GM19452 (cell line): ENCODE measurements at regions not wholly inside any gene's neighbourhood (a gene's known extent, or its start where the extent isn't known, plus 50 kb on each side); places are given as distances from the start of the nearest gene placed in this dataset.
"Not testable (repeated sequence)": the region's sequence is repeated elsewhere in the genome, so short reads cannot be mapped to it uniquely, and the experiment has no call there.

ENCODE experiments used
- ATAC-seq: cut with Tn5 transposase; IDR thresholded peaks from one replicate; pipeline ENCODE4 v1.9.1; 2021; ENCODE audit not compliant: unreplicated experiment

- ATAC-seq, result no peak
Observed at GRCh38 chr7:25580141-25580540, 351.9 kb upstream of the NPVF start.

GRCh38 chr7:25583621-25584020 lies 355.3 kb upstream of the NPVF start:
- ATAC-seq, result no peak

GRCh38 chr7:25584112-25584938 lies 356.0 kb upstream of the NPVF start:
- no peak for ATAC-seq

DNA sequence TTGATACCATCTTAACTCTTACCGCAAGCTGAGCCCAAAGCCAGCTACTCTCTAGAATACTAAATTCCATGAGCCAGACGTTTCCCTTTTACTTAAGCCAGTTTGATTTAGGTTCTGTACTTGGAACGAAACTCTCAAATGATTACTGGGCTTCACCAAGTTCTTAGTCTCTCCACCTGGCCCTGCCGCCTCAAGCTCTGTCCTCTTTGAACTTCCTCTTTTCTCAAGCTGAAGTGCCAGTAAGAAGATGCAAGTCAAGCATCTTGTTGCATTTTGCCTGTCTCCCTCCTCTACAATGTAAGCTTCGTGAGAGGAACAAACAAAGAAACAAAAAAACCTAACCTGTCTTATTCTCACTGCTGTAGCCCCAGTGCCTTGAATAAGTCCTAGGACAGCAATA lies 358.2 kb upstream of the NPVF start:
- no peak for ATAC-seq

- ATAC-seq, result no peak
Observed at GRCh38 chr7:25594122-25594521, 365.8 kb upstream of the NPVF start.

- no peak for ATAC-seq
Observed at GRCh38 chr7:25594728-25595127, 366.4 kb upstream of the NPVF start.

- no peak for ATAC-seq
Observed at GRCh38 chr7:25595996-25596395, 367.7 kb upstream of the NPVF start.

DNA sequence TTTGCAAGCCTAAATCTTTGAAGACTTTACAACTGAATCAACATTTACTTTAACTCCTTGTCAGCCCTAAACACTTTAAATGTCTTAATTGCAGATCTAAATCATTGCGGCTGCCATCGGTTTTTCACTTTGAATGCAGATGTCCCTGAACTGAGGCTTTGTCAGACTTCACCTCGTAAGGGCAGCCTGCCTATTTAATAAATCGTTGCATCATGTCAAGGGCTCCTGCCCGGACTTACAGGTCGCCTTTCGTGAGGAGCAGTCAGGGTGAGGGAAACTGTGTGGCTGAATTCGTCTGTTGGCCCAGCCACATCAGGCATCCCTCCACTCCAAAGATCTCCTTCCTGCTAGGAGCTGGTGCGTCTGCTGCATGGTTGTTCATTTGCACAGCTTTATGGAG lies 368.2 kb upstream of the NPVF start:
- ATAC-seq, result no peak

- no peak for ATAC-seq
Observed at GRCh38 chr7:25597946-25598345, 369.7 kb upstream of the NPVF start.

GRCh38 chr7:25598765-25599164 lies 370.5 kb upstream of the NPVF start:
- no peak for ATAC-seq

DNA sequence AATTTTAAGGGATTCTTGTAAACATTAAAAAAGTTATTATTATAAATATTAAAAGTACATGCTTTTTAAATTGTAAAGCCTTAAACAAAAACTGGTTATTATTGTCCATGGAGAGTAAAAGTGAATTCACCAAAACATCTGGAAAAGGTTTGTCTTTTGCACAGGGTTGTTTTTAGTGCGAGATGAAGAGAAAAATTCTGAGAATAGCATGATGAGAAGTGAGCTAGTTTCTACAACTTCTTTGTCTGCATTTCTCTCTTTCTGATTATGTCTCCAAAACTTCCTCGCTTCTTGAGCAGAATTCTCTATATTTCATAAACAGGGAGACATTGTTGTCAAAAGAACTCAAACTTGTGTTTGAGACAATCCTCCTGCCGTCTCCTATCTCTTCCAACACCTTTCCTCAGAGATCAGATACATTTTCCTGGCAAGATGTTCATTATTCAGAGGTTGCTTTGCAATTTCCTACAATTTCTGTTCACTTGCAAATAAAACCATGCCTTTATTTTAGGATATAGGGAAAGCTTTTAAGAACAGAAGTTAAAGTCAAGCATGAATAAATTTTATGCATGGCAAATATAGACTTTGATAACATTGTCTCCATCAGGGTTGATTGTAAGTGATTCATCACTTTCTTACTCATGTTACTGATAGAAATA lies 372.1 kb upstream of the NPVF start:
- ATAC-seq, result no peak

DNA sequence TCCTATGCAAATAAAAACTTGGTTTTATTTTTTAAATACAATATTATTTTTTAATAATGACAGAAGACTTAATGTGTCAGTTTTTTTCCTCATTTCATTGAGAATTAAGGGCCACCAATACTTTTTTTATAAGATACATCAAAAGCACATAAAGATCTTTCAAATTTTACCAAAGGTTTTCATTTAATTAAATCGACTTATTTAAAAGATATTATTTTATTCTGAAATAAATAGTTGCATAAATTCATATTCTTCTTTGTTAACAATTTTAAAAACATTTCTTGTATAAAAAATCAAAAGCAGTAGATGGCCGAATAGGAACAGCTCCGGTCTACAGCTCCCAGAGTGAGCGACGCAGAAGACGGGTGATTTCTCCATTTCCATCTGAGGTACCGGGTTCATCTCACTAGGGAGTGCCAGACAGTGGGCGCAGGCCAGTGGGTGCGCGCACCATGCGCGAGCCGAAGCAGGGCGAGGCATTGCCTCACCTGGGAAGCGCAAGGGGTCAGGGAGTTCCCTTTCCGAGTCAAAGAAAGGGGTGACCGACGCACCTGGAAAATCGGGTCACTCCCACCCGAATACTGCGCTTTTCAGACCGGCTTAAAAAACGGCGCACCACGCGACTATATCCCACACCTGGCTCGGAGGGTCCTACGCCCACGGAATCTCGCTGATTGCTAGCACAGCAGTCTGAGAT lies 374.6 kb upstream of the NPVF start:
- ATAC-seq, result not testable (repeated sequence)

DNA sequence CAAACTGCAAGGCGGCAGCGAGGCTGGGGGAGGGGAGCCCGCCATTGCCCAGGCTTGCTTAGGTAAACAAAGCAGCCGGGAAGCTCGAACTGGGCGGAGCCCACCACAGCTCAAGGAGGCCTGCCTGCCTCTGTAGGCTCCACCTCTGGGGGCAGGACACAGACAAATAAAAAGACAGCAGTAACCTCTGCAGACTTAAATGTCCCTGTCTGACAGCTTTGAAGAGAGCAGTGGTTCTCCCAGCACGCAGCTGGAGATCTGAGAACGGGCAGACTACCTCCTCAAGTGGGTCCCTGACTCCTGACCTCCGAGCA lies 375.1 kb upstream of the NPVF start:
- ATAC-seq, result not testable (repeated sequence)

- no peak for ATAC-seq
Observed at GRCh38 chr7:25611196-25611595, 382.9 kb upstream of the NPVF start.

DNA sequence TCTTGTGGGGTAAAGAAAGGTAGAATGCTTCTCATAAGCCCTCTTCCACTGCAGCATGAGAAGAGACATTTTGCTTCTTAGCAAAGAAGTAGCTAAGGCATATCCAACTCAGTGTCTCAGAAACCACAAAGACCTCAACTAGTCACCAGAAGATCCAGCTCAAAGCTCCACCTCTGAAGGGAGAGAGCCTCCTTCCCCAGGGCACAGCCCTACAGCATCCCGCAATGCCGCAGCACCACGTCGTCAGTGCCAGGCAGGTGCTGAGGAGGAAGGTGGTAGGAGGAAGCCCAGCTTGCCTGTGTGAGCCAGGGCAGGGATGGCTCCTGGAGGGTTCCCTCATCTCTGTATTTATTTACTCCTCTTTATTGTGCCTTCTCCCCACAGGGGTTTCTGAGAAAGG lies 385.6 kb upstream of the NPVF start:
- ATAC-seq, result no peak

DNA sequence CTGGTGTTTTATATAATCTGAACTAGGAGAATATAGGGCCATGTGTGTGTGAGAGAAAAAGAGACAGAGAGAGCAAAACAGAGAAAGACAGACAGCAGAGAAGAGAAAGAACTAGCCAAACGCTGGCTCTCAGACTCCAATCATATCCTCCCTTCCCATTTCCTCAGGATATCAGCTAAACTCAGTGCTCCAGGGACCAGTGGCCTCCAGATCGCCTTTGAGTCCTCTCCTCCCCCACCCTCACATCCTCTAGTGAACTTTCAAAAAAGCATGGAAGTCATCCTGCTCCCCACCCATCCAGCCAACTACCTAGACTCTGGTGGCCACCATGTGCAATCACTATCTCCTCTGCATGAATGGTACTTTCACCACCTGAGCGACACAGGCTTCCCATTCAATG lies 386.1 kb upstream of the NPVF start:
- no peak for ATAC-seq

DNA sequence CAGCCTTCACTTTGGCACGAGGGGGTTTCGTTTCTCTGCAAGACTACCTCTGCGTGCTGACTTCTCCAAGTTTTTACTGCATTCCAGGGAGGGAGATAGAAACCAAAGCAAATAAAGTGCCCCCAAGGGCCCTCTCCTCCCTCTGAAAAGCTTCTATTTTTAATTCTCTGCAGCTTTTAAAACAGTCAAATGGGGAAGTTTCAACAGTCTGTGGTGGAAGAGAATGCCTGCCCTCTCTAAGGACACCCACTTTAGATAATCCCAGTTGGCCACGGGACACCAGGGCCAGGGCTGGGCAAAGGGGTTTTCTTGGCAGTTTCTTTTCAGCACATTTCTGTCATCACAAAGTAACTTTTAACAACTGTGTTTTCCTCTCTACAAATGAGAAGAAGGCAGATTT lies 386.7 kb upstream of the NPVF start:
- no peak for ATAC-seq

DNA sequence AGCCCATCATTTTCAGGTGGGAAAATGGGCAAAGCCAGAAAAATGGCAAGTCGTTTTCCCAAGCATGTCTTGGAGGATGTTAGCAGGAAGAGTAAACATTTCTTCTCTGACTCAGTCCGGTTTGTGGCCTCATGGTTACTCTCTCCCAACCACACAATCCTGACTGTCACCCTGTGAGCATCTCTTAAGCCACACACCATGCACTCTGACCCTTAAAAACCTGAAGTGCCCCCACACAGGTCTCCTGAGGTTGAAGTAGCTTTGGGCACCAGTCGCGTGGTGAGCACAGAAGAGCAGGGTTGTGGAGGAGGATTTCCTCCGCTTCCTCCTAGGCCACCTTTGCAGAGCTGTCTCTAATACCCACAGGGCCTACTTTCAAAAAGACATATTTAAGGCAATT lies 387.3 kb upstream of the NPVF start:
- no peak for ATAC-seq

DNA sequence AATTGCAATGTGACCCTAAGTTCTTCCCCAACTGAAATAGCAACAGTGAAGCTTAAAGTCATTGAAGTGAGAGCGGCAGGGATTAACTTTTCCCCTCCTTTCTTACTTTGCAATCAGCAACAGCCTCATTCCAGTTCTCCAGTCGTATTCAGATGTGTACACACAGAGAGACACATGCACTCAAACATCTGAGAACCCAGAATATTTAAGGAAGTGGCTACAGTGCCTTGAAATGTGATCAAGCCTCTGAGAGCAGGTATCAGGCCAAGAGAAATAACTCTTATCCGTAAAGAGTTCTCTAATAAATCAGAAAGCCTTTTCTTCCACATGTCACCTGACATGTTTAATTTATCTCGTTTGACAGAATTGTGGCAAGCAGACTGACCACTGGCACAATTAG lies 388.9 kb upstream of the NPVF start:
- ATAC-seq, result no peak

- ATAC-seq, result no peak
Observed at GRCh38 chr7:25617673-25618072, 389.4 kb upstream of the NPVF start.

- ATAC-seq, result no peak
Observed at GRCh38 chr7:25619381-25619780, 391.1 kb upstream of the NPVF start.
